HG03103 (cell line): ENCODE measurements at regions not wholly inside any gene's neighbourhood (a gene's known extent, or its start where the extent isn't known, plus 50 kb on each side); places are given as distances from the start of the nearest gene placed in this dataset.

Experiments
- ATAC-seq: cut with Tn5 transposase; IDR thresholded peaks from one replicate; pipeline ENCODE4 v1.9.1; 2021; ENCODE audit warnings: low read depth; ENCODE audit not compliant: unreplicated experiment

DNA sequence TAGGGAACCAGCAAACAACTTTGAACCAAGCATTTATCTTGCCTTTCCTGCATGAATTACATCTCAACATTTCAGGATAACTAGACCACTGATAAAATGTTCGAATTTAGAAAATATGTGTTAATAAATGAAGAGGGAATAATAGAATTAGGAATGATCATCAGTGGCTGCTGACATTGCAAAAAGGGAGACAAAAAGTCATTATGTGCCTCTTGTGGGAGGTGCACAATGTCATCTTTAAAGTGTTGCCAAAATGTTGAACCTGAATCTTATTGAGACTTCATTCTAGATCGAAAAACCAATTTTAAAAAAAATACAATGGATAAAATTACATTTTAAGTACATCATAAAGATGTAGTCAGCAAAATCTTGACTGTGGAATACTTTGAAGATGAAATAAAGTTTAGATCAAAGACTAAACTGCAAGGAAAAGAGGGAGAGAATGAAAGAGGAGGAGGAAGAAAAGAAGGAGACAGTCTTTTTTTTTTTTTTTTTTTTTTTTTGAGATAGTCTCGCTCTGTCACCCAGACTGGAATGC is 299.3 kb downstream of the FBXW7 start:
- ATAC-seq, result no peak

DNA sequence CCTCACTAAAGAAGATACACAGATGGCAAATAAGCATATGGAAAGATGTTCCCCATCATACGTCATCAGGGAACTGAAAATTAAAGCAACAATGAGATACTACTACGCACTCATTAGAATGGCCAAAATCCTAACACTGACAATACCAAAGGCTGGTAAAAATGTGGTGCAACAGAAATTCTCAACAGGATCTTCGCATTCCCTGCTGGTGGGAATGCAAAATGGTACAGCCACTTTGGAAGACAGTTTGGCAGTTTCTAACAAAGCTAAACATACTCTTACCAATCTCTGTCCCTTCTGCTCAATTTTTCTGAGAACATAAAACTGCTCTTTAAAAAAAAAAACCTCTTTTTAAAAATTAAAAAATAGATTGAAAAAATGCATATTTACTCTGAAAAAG is 300.2 kb downstream of the FBXW7 start:
- ATAC-seq, result no peak

DNA sequence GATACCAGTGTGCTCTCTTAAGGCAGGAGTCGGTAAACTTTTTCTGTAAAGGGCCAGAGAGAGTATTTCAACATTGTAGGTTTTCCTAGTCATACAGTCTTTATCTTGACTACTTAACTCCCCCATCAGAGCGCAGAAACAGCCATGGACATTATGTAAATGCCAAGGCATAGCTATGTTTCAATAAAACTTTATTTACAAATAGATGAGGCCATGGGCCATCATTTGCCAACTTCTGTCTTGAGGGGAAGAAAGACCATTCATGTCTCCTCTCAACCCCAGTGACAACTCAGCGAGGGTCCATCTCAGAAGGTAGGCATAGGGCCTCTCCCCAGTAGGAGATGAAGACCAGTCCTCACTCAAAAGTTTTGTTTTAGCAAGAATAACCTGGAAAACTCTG is 301.3 kb downstream of the FBXW7 start:
- ATAC-seq, result no peak

DNA sequence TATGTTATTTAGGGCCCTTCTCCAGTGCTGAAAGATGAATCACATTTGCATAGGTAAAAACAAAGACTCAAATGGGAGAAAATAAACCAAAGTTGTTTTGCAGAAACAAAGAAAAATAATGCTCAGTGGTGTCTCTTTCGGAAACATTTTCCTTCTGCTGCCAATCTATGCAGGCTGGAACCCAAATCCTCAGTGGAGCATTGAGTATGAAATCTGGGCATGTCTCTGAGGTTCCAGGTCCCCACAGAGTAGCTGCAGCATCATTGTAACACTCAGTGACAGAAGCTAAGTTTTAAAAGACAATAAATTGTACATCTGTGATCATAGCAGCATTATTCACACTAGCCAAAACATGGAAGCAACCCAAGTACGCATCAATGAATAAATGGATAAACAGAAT is 303.6 kb downstream of the FBXW7 start:
- no peak for ATAC-seq

DNA sequence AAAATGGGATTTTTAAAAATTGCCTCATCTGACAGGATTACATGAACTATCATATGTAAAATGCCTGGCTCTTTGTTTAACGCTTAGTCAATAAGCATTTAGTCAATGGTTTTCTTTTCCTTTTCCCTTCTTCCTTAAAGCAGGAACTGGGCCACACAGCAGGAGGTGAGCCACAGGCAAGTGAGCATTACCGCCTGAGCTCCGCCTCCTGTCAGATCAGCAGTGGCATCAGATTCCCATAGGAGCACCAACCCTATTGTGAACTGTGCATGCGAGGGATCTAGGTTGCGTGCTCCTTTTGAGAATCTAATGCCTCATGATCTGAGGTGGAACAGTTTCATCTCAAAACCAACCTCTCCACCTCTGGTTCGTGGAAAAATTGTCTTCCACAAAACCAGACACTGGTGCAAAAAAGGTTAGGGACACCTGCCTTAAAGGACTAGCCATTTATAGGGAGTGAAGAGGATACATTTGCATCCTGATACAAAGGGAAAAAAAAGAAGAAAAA is 306.1 kb downstream of the FBXW7 start:
- no peak for ATAC-seq

DNA sequence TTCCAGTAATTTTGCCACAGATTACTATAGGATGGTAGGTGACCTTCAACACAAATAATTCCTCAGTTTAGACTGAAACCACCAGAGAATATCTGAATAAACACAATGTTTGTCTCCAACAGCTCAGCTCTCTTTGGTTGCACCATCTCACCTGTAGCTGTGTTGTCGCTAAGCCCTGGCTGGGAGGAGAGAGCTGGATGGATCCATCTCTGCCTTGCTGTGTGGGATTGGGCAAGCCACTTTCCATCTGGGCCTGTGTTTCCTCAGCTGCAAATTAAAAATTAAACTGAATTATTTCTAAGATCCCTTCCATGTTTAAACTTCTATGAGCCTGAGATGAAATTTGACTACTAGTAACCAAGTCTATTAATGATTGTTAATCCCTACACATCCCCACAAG is 310.2 kb downstream of the FBXW7 start:
- ATAC-seq, result no peak

DNA sequence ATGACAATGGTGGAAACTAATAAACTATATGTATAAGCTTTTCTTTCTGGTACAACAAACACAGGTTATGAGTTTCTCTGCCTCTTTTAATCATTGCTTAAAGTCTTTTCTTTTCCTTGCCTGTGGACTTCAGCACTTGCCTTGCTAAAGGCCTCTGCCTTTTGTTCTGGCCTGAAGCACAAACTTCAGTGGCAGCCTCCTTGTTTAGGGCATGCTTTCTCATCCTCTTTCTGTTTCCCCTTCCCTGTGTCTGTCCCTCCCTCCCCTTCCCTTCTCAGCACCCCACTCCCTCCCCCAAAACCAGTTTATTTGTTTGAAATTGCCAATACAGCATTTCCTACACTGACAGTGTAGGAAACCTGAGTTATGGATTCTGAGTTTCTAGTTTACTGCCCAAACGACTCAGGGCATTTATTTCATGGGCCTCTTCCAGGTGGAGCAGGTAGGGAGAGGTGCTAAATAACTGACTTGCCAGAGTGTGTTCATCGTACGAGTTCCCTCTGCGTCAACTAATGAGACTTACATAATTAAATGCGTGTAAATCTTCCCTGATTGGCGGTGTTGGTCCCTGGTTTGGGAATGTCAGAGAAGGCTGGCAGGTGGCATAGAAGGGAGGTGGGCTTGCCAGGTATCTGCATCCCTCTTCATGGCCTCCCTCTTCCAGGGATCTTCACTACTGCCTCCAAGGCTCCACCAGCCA is 311.0 kb downstream of the FBXW7 start:
- ATAC-seq, result no peak

DNA sequence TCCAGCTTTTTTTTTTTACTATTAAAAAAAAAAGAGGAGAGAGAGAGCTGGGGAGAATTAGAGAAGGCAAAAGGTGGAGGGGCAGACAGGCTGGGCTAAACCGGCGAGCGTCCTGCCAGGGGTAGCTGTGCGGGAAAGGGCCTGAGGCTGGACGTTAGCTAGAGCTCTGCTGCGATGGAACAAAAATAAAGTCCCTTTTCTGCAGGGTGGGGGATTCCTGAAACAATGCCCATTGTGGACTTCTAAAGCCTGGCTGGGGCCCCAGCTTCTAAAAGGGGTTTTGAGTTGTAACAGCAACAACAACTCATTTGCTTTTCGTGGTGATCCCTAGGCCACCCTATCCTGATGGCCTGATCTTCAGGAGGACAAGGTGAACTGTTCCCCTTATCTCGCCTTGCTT is 311.7 kb downstream of the FBXW7 start:
- no peak for ATAC-seq

DNA sequence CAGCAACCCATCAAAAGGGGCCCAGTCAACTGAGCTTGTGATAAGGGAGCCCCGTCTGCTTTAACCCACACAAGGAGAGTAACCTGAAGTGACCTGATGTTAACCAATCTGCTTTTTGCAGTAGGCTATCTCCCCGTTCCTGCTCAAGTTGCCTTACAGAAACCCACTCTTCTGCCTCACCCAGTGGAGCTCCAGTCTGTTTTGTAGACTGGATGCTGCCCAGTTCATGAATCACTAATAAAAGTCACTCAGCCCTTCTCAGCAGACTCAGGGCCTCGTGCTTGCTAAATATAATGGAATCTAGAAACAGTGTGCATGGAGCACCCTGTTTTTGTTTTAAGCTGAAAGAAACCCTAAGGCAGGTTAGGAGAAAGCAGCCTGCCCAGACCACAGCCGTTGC is 312.3 kb downstream of the FBXW7 start:
- no peak for ATAC-seq

DNA sequence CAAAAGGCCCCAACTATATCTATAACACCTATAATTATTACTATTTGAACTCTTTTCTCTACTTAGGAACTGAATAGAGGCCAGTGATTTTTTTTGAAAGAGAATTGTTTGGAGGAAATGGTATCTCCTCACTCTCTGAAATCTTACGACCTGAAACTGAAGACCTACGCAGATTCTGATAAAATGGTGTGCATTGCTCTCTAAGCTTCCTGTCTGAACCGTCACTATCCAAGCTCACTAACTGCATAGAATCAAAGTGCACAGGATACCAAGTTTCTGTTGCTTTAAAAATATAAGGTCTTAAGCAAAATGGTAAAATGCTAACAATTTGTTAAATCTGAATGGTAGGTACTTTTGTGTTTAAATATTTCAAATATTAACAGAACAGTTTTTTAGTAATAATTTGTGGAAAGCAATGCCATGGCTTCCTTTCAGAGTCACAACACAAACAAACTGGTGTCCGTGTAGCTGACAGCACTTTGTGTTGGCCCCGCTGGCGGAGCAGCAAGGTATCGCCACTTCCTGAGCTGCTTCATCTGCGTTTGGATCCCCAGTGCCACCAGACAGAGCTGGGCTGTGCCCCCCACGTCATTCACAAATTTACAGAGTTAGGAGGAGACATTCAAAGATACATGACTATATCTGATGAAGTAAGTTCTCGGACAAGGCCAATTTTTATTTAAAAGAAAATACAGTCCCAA is 313.9 kb downstream of the FBXW7 start:
- no peak for ATAC-seq

DNA sequence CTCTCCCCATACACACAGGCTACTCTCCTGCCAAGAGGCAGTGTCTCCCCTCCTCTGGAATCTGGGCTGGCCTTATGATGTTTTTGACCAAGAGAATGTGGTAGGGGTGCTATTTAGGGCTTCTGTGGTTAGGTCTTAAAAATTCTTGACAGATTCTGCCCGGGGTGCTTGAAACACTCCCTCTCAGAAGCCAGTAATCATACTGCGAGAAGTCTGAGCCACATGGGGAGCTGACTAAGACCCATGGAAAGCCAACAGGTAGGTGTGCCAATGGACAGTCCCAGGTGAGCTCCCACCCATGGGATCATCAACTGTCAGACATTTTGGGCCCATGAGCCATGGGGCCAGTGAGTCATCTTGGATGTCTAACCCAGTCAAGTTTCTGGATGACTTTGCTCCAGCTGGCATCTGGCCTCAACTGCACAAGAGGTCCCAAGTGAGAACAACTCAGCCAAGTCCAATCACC is 315.7 kb downstream of the FBXW7 start:
- ATAC-seq, result no peak

DNA sequence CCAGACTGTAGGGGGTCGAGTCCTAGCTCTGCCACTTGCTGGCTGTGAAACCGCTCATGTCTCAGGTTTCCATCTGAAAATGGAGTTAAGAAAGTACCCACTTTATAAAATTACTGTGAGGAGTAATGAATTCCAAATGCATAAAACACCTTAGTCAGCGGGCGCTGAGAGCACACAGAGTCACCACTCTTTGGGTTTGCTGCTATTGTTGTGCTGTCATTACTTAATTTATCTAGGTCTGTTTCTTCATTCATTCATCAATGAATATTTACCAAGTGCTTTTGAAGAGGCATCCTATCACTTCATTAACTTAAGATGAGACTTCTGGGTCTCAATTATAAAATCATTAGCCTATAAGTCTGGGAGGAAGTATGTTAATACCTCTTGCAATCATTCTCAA is 317.3 kb downstream of the FBXW7 start:
- no peak for ATAC-seq

DNA sequence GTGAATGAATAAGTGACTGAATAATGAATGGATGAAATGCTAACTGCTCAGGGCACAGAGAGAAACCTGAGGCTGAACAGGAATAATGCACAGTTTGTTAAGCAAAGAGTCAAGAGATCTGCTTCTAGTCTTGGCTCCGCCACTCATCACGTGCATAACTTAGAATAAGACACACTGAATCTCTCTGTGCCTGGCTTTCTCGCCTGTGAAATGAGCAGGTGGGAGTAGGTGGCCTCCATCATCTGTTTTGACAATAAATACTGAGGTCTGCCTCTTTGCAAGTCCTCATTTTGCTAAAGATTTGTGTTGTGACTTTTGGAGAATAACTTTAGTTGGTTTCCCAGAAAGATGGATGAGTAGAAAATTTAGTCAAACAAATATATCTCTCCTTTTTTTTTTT is 318.0 kb downstream of the FBXW7 start:
- ATAC-seq, result no peak

DNA sequence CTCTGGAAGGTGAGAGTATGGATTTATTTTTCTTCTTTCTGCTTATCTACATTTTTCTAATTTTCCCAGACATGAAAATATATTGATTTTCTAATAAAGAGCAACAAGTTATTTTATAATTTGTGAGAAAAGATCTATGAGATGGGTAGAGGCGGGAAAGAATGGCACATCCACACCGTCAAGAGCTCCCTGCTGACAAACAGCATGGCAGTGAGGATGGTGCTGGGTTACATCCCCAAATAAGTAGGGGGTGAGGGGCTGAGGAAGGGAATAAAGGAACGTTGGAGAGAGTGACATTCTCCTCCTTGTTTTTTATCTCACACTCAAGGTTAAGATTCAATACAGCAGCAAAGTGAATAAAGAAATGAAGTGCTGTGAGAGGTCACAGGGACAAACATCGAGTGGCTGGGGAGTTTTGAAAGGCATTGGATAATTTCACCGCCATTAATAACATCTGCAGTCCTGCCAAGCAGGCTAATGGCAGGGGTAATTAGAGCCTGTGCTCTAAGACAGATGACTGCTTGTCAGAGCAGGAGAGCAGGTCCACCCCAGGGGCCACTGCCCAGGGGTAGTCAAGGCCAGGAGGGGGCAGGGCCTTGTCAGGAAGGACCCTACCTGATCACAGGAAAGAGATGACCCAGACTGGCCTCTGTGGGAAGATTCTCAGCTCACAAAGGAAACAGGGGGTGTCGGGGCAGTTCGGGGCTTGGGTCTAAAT is 323.8 kb downstream of the FBXW7 start:
- ATAC-seq, result no peak

DNA sequence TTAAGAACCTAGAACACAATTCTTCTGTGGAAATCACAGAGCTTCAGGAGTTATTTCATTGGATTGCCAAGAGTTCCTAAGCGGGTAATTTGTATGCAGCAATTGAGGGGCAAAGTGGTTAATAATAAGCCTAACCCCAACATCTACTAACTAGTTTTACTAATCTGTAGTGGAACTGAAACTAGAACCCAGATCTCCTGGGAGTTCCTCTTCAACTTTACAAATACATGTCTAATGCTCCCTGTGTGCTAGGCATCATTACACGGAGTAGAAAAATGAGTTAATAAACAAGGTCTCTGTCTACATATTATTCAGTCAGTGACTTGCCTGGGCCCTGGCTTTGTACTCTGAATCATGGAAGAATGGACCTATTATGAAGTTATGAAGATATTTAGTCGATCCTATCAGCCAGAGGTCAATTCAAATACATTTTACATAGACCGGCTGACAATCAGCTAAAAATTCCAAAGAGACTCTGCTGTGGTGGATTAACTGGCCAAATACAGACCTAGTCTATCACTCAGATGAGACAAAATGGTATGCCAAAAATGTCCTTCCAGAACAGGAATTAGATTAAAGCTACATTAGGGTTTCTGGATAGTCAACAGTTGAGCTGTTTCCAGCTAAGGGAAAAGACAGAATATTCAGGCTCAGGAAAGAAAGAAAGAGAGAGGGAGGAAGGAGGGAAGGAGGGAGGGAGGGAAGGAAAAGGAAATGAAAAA is 326.0 kb downstream of the FBXW7 start:
- ATAC-seq, result no peak

DNA sequence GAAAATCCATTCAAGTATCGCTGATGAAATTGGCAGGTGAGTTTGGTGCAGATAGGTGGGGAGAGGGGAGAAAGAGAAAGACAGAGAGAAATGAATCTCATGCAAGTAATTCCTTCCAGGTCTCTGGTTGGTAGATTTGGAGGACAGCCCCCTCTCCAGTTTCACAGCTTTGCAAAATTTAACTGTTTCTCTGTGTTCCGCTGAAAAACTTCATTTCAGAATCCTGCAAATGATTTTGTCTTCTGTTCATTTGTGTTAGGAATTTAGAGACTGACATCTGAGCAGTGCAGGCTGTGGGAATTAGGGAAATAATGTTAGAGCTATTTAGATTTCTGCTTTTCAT is 328.5 kb downstream of the FBXW7 start:
- no peak for ATAC-seq

DNA sequence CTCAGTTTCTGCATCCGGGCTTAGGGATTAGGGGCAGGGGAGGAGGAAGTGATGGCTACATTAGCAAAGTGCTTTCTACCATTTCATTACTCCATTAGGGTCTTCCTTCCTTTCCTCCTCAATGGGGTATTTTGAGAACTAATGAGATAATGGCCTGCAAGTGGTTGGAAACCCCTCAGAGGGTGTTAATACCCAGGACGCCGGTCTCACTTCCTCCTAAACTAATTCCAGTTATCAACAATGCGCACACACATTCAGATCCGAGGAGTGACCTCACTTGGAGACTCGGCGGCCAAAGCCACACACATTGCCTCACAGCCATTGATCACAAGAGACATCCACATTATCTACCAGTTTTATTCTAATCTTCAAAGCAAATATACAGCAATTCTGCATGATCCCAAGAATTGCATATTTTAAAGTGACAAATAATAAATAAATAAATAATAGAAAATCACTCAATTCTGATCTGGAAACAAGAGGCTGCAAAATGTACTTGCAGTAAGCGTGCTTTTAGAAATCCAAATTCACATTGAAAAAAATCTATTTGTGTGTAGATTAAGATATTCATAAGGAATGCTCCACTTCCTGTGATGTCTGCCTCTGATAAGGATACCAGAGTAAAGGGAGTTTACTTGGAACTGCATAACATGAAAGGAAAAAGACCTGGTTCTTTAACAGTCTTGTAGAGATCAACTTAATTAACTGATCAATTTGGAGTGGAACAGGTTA is 329.1 kb downstream of the FBXW7 start:
- no peak for ATAC-seq

DNA sequence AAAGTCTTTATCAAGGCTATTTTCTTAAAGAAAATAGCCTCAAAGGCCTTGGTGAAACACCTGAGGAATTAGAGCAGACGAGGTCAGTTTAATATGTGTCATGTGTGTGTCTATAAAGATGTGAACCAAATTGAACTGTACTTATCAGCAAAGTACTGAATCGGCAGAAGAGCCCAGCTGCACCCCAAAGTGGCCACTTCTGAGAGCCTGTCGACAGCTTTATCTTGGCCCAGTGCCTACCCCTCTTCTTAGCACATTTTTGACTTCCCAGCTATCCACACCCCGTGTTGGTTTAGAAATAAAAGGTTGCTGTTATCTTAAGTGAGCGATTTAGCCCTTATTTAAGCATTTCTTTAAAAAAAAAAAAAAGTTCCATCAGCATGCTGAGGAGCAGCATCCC is 329.7 kb downstream of the FBXW7 start:
- ATAC-seq, result no peak

DNA sequence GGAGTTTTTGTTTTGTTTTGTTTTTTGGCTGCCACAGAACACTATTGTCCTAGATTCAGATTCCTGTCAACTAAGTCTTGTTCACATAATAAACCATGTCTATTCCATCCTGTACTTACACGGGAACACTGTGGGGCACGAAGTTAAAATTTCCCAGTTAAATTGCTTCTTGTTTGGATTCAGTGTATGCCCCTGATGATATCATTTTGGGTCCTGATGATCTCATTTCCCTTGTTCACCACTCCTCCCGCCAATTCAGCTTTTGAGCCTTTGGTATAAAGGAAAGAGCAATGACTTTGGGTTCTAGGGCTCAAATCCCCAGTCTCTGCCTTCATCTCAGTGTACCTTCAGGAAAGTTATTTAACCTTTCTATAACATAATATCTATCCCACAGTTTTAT is 333.5 kb downstream of the FBXW7 start:
- ATAC-seq, result no peak
